Forelimb muscle (tissue), 1 donor: ENCODE measurements at regions not wholly inside any gene's neighbourhood (a gene's known extent, or its start where the extent isn't known, plus 50 kb on each side); places are given as distances from the start of the nearest gene placed in this dataset.
"Not testable (repeated sequence)": the region's sequence is repeated elsewhere in the genome, so short reads cannot be mapped to it uniquely, and the experiment has no call there.

Experiments
- DNase-seq: peaks from one replicate; pipeline ENCODE4 v3.0.0-alpha.2; 2013; ENCODE audit warnings: low read depth

DNA sequence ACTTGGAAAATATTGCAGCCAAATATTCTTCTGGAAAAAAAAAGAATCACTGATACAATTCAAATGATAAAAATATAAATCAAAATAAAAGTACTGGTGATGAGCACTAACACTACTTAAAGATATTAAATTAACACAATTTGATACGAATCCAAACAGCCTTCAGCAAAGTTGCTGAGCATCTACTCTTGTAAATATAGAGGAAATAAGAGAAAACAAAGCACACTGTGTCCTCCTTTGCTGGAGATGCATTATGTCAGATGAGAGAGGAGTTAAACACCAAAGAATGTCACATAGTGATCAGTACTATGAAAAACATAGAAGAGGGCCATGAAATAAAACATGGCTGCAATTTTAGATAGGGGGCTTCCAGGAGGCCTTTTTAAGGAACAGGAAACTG, 177.4 kb upstream of the RNPC3 start:
- DNase-seq, result no peak

DNA sequence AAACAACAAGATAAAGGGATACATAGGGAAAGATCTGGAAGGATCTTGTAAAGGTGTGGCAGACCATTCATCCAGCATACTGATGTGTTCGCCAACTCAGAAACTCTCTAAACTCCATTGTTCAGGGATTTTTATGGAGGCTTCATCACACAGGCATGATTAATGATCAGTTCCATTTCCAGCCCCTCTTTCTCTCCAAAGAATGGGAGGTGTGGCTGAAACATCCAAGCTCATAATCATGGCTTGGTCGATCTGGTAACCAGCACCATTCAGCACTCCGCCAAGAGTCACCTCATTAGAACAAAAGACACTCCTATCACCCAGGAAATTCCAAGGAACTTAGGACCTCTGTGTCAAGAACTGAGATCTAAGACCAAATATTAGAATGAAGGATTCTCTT, 180.6 kb upstream of the RNPC3 start:
- DNase-seq, result no peak

DNA sequence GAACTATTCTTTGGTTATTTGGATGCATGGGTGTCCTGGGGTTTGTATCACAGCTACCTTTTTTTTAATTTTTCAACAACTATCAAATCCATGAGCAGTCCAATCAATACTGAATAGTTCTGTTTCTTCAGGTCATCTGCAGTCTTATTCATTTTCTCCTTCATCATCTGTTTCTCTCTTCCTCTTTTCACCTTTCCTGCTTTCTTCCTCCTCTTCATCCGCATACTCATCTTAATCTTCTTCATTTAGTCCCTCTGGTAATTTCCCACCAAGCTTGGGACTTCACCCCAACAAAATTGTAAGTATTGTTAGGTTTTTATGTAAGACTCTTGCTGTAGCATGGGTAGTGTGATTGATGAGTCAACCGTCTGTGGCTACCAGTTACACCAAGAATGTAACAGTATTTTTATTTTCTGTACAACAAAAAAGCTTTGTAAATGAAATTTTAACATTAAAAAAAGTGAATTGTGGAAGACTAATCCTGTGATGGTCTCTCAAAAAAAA, 184.1 kb upstream of the RNPC3 start:
- DNase-seq, result no peak

DNA sequence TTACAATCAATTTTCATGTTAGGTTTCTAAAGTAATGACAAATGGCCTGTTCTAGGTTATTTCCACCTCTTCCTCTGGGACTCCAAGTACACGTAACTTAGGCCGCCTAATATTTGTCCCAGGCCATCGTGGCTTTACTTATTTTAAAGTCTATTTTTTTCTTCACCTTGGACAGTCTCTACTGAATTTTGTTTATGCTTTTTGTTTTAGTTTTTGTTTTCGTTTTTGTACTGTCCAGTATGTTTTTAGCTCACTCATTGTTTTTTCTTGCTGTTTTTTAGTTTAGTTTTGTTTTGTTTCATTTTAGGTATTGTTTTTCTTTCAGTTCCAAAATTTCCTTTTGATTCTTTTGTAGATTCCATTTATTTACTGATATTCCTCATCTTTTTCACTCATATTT, 187.7 kb upstream of the RNPC3 start:
- no peak for DNase-seq

GRCh38 chr1:103336408-103336807, 189.1 kb upstream of the RNPC3 start:
- no peak for DNase-seq

- no peak for DNase-seq
Observed at GRCh38 chr1:103333141-103333540, 192.4 kb upstream of the RNPC3 start.

DNA sequence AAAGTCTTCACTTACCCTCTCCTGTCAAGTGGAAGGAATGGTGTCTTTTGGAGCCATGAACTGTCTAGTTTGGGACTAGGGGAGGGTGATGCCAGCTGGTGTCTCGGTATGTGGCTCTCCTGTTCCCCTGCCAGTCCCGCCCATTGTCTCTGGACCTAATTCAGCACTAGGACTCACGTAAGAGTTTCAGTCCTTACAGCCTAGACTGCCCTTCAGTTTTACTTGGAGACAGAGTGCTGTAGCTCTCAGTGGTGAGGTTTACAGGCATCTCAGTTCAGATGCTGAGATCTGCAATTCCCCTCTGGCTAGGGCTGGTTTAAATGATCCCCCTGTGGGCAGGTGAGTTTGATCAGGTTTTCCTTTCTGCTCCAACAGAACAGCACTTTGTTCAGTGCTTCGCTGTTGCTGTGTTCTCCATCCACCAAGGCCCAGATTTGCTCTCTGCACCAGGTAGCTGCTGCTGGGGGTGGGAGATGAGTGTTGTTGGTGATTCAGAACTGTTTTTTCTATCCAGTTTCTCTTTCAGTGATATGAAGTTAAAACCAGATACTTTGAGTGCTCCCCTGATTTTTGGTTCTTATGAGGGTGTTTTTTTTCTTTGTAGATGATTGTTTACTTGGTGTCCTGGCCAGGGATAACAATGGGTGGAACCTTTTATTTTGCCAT, 198.3 kb upstream of the RNPC3 start:
- DNase-seq, result no peak

GRCh38 chr1:103326595-103326994, 198.9 kb upstream of the RNPC3 start:
- no peak for DNase-seq

DNA sequence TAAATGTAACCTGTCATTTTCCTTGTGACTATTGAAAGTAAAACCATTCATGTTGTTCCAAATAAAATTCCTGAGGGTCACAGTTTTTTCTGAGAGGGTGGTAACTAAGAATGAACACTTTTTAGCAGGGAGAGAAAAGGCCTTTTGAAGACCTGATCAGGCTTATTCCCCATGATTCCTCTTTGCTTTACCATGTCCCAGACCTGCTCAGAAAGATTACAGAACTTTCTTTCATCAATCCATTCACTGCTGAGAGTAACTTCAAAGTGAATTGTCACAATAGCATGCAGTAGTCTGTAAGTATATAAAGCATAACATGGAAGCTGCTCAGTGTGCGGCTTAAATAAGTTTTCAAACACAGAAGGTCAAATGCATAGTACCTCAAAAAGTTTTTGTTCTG, 201.5 kb upstream of the COL11A1 start:
- no peak for DNase-seq

DNA sequence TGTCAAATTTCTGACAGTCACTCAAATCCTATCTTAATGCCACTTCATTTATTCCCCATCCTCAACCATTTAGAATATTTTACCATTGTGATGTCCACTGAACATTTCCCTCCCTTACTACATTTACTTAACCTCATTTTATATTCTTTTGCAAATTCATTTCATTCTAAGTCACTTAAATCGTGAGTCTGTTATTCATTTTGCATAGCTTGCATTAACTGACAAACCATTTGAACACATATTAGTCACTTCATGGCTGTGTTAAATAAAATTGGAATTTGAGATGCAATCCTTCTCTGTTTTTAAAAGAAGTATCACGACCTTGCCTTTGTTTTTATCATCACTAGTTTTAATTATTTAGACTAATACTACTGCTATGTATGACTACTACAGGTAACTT, 199.4 kb upstream of the COL11A1 start:
- DNase-seq, result no peak

GRCh38 chr1:103283841-103284669, 175.7 kb upstream of the COL11A1 start:
- DNase-seq, result peak; percentile 45

- no peak for DNase-seq
Observed at GRCh38 chr1:103283371-103283770, 175.0 kb upstream of the COL11A1 start.

- no peak for DNase-seq
Observed at GRCh38 chr1:103275725-103276124, 167.4 kb upstream of the COL11A1 start.

DNA sequence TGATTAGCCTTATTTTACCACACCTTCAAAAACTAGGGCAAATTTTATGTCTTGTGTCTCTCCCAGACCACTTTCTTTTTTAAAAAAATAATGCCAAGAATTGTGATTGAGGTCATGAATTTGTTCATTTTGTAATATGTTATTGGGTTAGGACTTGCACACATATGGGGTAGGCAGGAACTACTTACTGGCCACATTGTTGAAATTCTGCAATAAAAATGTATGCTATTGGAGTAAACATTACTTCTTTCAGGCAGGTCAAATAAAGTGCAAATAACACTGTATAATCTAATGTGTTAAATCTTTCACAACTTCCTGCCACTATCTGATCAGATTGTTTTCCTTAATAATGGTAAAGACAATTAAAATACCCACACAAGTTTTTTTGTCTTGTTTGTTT, 166.6 kb upstream of the COL11A1 start:
- DNase-seq, result no peak

- no peak for DNase-seq
Observed at GRCh38 chr1:103273106-103273505, 164.8 kb upstream of the COL11A1 start.

- not testable (repeated sequence) for DNase-seq
Observed at GRCh38 chr1:103271471-103271870, 163.1 kb upstream of the COL11A1 start.

- no peak for DNase-seq
Observed at GRCh38 chr1:103267893-103268292, 159.6 kb upstream of the COL11A1 start.

GRCh38 chr1:103267266-103267665, 158.9 kb upstream of the COL11A1 start:
- no peak for DNase-seq

- no peak for DNase-seq
Observed at GRCh38 chr1:103266036-103266435, 157.7 kb upstream of the COL11A1 start.

GRCh38 chr1:103265551-103265950, 157.2 kb upstream of the COL11A1 start:
- no peak for DNase-seq

GRCh38 chr1:103259982-103260381, 151.7 kb upstream of the COL11A1 start:
- no peak for DNase-seq

- DNase-seq, result no peak
Observed at GRCh38 chr1:103256490-103256889, 148.2 kb upstream of the COL11A1 start.

GRCh38 chr1:103254691-103255090, 146.4 kb upstream of the COL11A1 start:
- no peak for DNase-seq
